Esophagus muscularis mucosa (tissue), 4 donors: ENCODE measurements at regions not wholly inside any gene's neighbourhood (a gene's known extent, or its start where the extent isn't known, plus 50 kb on each side); places are given as distances from the start of the nearest gene placed in this dataset.

Experiments
- CTCF ChIP-seq, 3 experiments: fragments of 200-600 bp in 2 of 3; fragments of 450-650 bp in 1 of 3; sonication (generic) in 2 of 3; IDR thresholded peaks; one replicate each; pipeline ENCODE4 v1.5.1; 2017 to 2019; ENCODE audit warnings: antibody characterized with exemption in 3 of 3, mild to moderate bottlenecking in 2 of 3, moderate library complexity in 1 of 3
- EP300 ChIP-seq: sonication (generic); formaldehyde crosslinking; IDR thresholded peaks from one replicate; pipeline ENCODE4 v1.6.1; 2017; ENCODE audit warnings: antibody characterized with exemption
- POLR2A ChIP-seq: fragments of 450-650 bp; IDR thresholded peaks from one replicate; pipeline ENCODE4 v1.6.1; 2017; ENCODE audit warnings: antibody characterized with exemption, moderate library complexity, mild to moderate bottlenecking, low read depth
- POLR2AphosphoS5 ChIP-seq, 2 donors: sonication (generic); formaldehyde crosslinking; IDR thresholded peaks; one replicate each; pipeline ENCODE4 v1.6.1; 2017; ENCODE audit warnings: antibody characterized with exemption in 2 of 2

DNA sequence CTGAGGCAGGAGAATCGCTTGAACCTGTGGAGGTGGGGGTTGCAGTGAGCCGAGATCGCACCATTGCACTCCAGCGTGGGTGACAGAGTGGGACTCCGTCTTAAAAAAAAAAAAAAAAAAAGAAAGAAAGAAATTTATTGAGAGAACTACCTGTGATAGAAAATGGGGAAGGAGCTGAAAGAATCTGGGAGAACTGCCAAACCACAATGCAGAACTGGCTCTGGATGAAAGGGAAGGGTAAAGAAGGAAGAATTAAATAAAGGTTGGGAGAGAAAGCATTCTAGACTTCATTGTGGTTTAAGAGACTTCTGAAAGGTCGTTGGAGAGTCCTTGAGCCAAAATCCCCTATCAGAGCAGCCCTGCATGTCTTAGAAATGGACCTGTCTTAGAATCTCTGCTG, 567.9 kb upstream of the HTR2C start:
- no peak for TF ChIP-seq POLR2A
- TF ChIP-seq CTCF (IDR thresholded peaks at IDR 0.05): no peak
- no peak for TF ChIP-seq POLR2AphosphoS5 (IDR thresholded peaks at IDR 0.05)
- no peak for TF ChIP-seq EP300
